ENCODE measurements at regions not wholly inside any gene's neighbourhood (a gene's known extent, or its start where the extent isn't known, plus 50 kb on each side); places are given as distances from the start of the nearest gene placed in this dataset.

- Histone ChIP-seq H3K9me2 (ENCODE audit: insufficient read depth) (no peaks in the 10 kb centered on the region), H4K20me1 (replicated peaks; ENCODE audit: insufficient read depth) (no peaks in the 10 kb centered on the region), H3K4me3 (no peak overlapping the region), H3K27me3 (ENCODE audit: insufficient read depth) (no peaks in the 10 kb centered on the region), H2AFZ (no peak overlapping the region), H3K27ac (ENCODE audit: low read depth) (no peak overlapping the region), H3F3A (replicated peaks; ENCODE audit: low read depth) (no peaks in the 10 kb centered on the region), H3K4me2 (no peak overlapping the region), H3K36me3 (ENCODE audit: insufficient read depth) (no peaks in the 10 kb centered on the region), H3K4me1 (ENCODE audit: insufficient read depth) (no peaks in the 10 kb centered on the region), H3K79me2 (replicated peaks; ENCODE audit: insufficient read depth) (no peaks in the 10 kb centered on the region)
- Mint-ChIP-seq H3K27me3 (ENCODE audit: insufficient read depth, low read depth, poor library complexity) (peaks cover 5% of the 10 kb centered on the region), H3K36me3 (ENCODE audit: low read depth) (no peaks in the 10 kb centered on the region), H3K27ac (no peak overlapping the region), H3K4me1 (peaks cover 20% of the 10 kb centered on the region), H3K4me3 (no peak overlapping the region), H3K9me3 (no peaks in the 10 kb centered on the region)
- DNase-seq (ENCODE audit: low spot score) (no peak), ATAC-seq (no peak)
- TF ChIP-seq CTCF (conservative IDR thresholded peaks at IDR 0.05; ENCODE audit: low read depth in 2 of 2) = no peak
- TF ChIP-seq ZNF331 (CRISPR knock-in tag; IDR thresholded peaks at IDR 0.05; ENCODE audit: low read depth) = no peak
- TF ChIP-seq POLR2AphosphoS5 (IDR thresholded peaks at IDR 0.05; ENCODE audit: low read depth) = no peak
- no peak for TF ChIP-seq NANOG (IDR thresholded peaks at IDR 0.05; ENCODE audit: borderline replicate concordance)
- TF ChIP-seq STAT1 (IDR thresholded peaks at IDR 0.05; ENCODE audit: unreplicated experiment) = no peak
- TF ChIP-seq ZNF114 (CRISPR knock-in tag; IDR thresholded peaks at IDR 0.05) = no peak
- TF ChIP-seq ETS1 (IDR thresholded peaks at IDR 0.05) = no peak
- TF ChIP-seq JUNB (IDR thresholded peaks at IDR 0.05; ENCODE audit: unreplicated experiment) = no peak
- TF ChIP-seq EZH2phosphoT487 (IDR thresholded peaks at IDR 0.05; ENCODE audit: unreplicated experiment) = no peak
- TF ChIP-seq ZNF462 (CRISPR knock-in tag; IDR thresholded peaks at IDR 0.05) = no peak
- TF ChIP-seq EZH2 (IDR thresholded peaks at IDR 0.05; ENCODE audit: low read depth, unreplicated experiment) = no peak
- TF ChIP-seq CREB1 (CRISPR knock-in tag; IDR thresholded peaks at IDR 0.05; ENCODE audit: low read depth) = no peak
- no peak for TF ChIP-seq REST (IDR thresholded peaks at IDR 0.05; ENCODE audit: unreplicated experiment)
These were observed 527.0 kb downstream of the SOX6 start for GRCh38 chr11:15829312-15829711.
